Lung (tissue), 11 donors: ENCODE measurements at regions not wholly inside any gene's neighbourhood (a gene's known extent, or its start where the extent isn't known, plus 50 kb on each side); places are given as distances from the start of the nearest gene placed in this dataset.

Experiments
- ATAC-seq: fragments of 200-7000 bp; cut with Tn5 transposase; one replicate; pipeline ENCODE4 v1.9.1; 2020; ENCODE audit warnings: moderate number of reproducible peaks; ENCODE audit not compliant: insufficient read depth, low FRiP score
- DNase-seq, 3 donors: peaks; one replicate each; pipeline ENCODE4 v3.0.0-alpha.2; 2013 to 2017
- H3K27ac ChIP-seq, 2 donors: one replicate each; pipeline ENCODE4 v1.5.1; 2013; ENCODE audit warnings: mild to moderate bottlenecking in 2 of 2, moderate library complexity in 2 of 2, control low read depth in 1 of 2, inconsistent platforms in 1 of 2, low read depth in 1 of 2, low read length in 1 of 2
- H3K27me3 ChIP-seq, 3 donors: one replicate each; pipeline ENCODE4 v1.5.1; 2013; ENCODE audit warnings: low read length in 2 of 3; ENCODE audit not compliant: control insufficient read depth in 3 of 3, insufficient read depth in 3 of 3
- H3K36me3 ChIP-seq, 4 donors: one replicate each; pipeline ENCODE4 v1.5.1; 2013; ENCODE audit warnings: low read length in 4 of 4, mild to moderate bottlenecking in 1 of 4, moderate library complexity in 1 of 4; ENCODE audit not compliant: control insufficient read depth in 4 of 4, insufficient read depth in 4 of 4
- H3K4me1 ChIP-seq, 5 donors: one replicate each; pipeline ENCODE4 v1.5.1; 2013; ENCODE audit warnings: low read length in 5 of 5, mild to moderate bottlenecking in 2 of 5, moderate library complexity in 1 of 5; ENCODE audit not compliant: control insufficient read depth in 5 of 5, insufficient read depth in 5 of 5
- H3K4me3 ChIP-seq: one replicate; pipeline ENCODE4 v1.5.1; 2013; ENCODE audit warnings: mild to moderate bottlenecking, control low read depth, moderate library complexity
- H3K9ac ChIP-seq, 2 donors: one replicate each; pipeline ENCODE4 v1.5.1; 2013; ENCODE audit warnings: low read length in 2 of 2, control low read depth in 1 of 2; ENCODE audit not compliant: insufficient read depth in 1 of 2
- H3K9me3 ChIP-seq, 4 donors: one replicate each; pipeline ENCODE4 v1.5.1; 2013; ENCODE audit warnings: low read length in 3 of 4, mild to moderate bottlenecking in 1 of 4, moderate library complexity in 1 of 4; ENCODE audit not compliant: control insufficient read depth in 4 of 4, insufficient read depth in 3 of 4
- WGBS, 2 donors: extraction: QIAGEN DNeasy Blood & Tissue Kit; methylation state at CpG; one replicate each; pipeline ENCODE4 v1.1.7; 2013; 5-methylcytosine and 5-hydroxymethylcytosine counted together
- TF ChIP-seq, protein P1 (sequence below): IDR thresholded peaks from 2 replicates; pipeline ENCODE4 v1.5.1; 2012; ENCODE audit warnings: mild to moderate bottlenecking; ENCODE audit errors: control extremely low read depth, extremely low read depth
- donor health status: control.
- donor health status: control.
- donor health status: Bipolar disorder and iron deficiency.
- donor health status: healthy.
- donor health status: DM: yes; HTN: yes; CAD: no.

GRCh38 chr12:87388376-87388775 is 640.8 kb downstream of the C12orf50 start:
- H3K9me3 ChIP-seq, result no peaks in the 10 kb centered on the region
- H3K4me3 ChIP-seq, result no peak overlapping the region
- H3K9ac ChIP-seq, result no peak overlapping the region
- DNase-seq (peak in 2 of 3 donors; percentile 26 to 37), ATAC-seq (no peak)
- WGBS, 2 donors, result 70 to 78% methylated on average over 3 of the region's 3 CpGs
- H3K36me3 ChIP-seq, result no peaks in the 10 kb centered on the region
- H3K27me3 ChIP-seq, result no peaks in the 10 kb centered on the region
- TF ChIP-seq, protein P1, sequence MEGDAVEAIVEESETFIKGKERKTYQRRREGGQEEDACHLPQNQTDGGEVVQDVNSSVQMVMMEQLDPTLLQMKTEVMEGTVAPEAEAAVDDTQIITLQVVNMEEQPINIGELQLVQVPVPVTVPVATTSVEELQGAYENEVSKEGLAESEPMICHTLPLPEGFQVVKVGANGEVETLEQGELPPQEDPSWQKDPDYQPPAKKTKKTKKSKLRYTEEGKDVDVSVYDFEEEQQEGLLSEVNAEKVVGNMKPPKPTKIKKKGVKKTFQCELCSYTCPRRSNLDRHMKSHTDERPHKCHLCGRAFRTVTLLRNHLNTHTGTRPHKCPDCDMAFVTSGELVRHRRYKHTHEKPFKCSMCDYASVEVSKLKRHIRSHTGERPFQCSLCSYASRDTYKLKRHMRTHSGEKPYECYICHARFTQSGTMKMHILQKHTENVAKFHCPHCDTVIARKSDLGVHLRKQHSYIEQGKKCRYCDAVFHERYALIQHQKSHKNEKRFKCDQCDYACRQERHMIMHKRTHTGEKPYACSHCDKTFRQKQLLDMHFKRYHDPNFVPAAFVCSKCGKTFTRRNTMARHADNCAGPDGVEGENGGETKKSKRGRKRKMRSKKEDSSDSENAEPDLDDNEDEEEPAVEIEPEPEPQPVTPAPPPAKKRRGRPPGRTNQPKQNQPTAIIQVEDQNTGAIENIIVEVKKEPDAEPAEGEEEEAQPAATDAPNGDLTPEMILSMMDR, result no peak
- no peak overlapping the region for H3K27ac ChIP-seq
- peaks cover 0 to 3% (median 0%) of the 10 kb centered on the region in 5 donors for H3K4me1 ChIP-seq

GRCh38 chr12:87385322-87385721 is 643.9 kb downstream of the C12orf50 start:
- TF ChIP-seq, protein P1, result no peak
- Histone ChIP-seq H3K27me3 (no peaks in the 10 kb centered on the region), H3K36me3 (no peaks in the 10 kb centered on the region), H3K4me3 (no peak overlapping the region), H3K9me3 (no peaks in the 10 kb centered on the region), H3K4me1 (peaks cover 0 to 3% (median 0%) of the 10 kb centered on the region in 5 donors), H3K9ac (no peak overlapping the region), H3K27ac (no peak overlapping the region)
- no peak for DNase-seq
- ATAC-seq, result no peak

DNA sequence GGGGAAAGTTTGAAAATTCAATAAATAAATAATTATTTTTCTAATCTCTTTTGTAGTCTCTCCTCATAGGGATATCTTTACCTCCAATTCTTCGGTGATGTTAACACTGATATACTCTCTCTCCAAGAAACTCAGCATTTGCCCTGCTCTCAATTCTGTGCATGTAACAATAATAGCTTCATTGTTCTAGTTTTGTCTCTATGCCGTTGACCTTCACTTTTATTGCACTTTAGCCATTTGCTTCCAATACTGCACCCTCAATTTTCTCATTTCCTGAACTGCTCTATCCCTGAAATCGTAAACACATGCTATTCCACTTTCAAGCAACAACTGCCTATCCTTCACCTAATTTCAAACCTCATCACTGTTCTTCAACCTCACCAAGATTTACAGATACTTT is 645.0 kb downstream of the C12orf50 start:
- WGBS, 2 donors, result 68 to 71% methylated on average over 3 of the region's 3 CpGs

GRCh38 chr12:87383680-87384079 is 645.5 kb downstream of the C12orf50 start:
- Histone ChIP-seq H3K4me3 (no peak overlapping the region), H3K27me3 (no peaks in the 10 kb centered on the region), H3K36me3 (no peaks in the 10 kb centered on the region), H3K9ac (no peak overlapping the region), H3K4me1 (peaks cover 0 to 3% (median 0%) of the 10 kb centered on the region in 5 donors), H3K9me3 (no peaks in the 10 kb centered on the region), H3K27ac (no peak overlapping the region)
- TF ChIP-seq, protein P1, result no peak
- peak in 2 of 3 donors; percentile 38 to 57 for DNase-seq
- no peak for ATAC-seq

More for the DNA sequence above, 645.0 kb downstream of the C12orf50 start:
- Histone ChIP-seq H3K4me1 (peaks cover 0 to 3% (median 0%) of the 10 kb centered on the region in 5 donors), H3K4me3 (no peak overlapping the region), H3K27me3 (no peaks in the 10 kb centered on the region), H3K9me3 (no peaks in the 10 kb centered on the region), H3K27ac (no peak overlapping the region), H3K36me3 (no peaks in the 10 kb centered on the region), H3K9ac (no peak overlapping the region)
- TF ChIP-seq, protein P1, result no peak
- ATAC-seq (no peak), DNase-seq (no peak)
